HG03442 (cell line): ENCODE measurements at regions not wholly inside any gene's neighbourhood (a gene's known extent, or its start where the extent isn't known, plus 50 kb on each side); places are given as distances from the start of the nearest gene placed in this dataset.

Experiments
- ATAC-seq: cut with Tn5 transposase; IDR thresholded peaks from one replicate; pipeline ENCODE4 v1.9.1; 2021; ENCODE audit warnings: mild to moderate bottlenecking, moderate library complexity; ENCODE audit not compliant: unreplicated experiment

DNA sequence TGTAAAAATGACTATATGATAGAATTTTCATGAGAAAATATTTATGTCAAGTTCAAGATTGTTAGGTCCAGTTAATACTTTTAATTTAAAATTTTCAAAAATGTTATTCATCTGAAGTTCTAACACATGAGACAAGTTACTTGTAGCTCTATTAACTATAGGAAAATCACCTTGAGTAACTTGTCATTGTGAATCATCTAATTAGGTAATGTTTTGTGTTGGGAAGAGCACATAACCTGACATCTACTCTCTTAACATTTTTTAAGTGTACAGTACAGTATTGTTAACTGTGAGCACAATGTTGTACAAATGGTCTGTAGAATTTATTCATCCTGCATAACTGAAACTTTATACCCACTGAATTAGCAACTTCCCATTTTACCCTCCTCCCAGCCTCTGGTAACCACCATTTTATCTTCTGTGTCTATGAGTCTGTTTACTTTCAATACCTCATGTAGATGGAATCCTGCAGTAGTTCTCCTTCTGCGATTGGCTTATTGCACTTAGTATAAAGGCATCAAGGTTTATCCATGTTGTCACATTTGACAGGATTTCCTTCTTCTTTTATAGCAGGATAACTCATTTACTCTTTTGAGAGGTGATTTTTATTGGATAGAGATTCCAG is 54.6 kb downstream of the ARL4A start:
- no peak for ATAC-seq

DNA sequence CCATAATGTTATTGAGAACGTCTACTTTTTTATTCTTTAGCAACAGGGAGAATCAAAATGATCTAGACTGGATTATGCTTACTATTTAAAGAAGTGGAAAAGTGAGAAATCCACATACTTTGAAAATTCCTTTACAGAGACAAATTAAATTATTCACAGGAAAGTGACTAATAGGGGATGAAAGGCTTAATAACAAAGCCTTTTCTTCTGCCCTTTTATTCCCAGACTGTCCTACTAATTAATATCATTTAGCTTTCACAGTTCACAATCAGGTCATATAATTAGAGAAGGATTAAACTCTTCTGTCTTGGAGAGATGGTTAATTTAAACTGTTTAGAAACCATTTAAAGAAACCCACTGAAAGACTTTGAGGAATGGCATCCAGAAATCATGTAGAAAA is 58.8 kb downstream of the ARL4A start:
- no peak for ATAC-seq

DNA sequence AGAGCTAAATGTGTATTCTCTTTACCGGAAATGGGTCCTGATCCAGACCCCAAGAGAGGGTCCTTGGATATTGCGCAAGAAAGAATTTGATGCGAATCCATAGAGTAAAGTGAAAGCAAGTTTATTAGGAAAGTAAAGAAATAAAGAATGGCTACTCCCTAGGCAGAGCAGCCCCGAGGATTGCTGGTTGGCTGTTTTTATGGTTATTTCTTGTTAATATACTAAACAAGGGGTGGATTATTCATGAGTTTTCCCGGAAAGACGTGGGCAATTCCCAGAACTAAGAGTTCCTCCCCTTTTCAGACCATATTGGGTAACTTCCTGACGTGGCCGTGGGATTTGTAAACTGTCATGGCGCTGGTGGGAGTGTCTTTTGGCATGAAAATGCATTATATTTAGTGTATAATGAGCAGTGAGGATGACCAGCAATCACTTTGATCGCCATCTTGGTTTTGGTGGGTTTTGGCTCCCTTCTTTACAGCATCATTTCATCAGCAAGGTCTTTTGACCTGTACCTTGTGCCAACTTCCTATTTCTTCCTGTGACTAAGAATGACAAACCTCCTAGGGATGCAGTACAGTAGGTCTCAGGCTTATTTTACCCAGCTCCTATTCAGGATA is 60.4 kb downstream of the ARL4A start:
- ATAC-seq: no peak

DNA sequence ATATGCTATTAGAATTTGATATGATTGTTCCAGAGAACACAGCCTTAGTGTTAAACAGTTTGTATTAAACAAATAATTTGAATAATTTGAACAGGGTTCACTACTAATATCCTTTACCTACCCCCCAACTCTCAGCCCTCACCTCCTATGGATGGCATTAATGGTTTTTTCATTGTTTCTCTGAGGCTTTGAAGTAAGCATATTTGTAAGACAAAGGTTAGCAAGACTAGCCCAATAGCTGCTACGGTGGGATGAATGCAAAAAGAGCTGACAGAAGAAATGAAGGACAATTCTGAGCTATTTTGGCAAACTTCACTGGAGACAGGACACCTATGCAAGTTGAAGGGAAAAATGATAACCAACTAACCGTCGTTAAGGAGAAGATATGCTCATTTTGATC is 61.6 kb downstream of the ARL4A start:
- no peak for ATAC-seq

DNA sequence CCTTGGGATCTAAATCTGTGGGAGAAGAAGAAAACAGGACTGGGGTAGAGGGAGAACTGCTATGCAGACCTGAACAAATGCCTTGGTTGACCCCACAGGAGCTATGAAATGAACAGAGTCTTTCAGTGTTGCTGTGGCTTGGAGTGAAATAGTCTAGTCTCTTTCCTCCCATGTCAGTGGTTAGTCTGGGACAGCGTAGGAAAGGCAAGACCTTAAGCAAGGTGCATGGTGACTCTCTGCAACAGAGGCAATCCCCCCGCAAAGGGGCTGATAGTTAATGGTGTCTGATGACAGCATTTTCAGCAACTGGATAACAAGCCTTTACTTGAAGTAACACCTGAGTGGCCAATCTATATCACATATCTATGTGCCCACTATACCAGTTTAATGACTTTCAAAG is 62.3 kb downstream of the ARL4A start:
- no peak for ATAC-seq

DNA sequence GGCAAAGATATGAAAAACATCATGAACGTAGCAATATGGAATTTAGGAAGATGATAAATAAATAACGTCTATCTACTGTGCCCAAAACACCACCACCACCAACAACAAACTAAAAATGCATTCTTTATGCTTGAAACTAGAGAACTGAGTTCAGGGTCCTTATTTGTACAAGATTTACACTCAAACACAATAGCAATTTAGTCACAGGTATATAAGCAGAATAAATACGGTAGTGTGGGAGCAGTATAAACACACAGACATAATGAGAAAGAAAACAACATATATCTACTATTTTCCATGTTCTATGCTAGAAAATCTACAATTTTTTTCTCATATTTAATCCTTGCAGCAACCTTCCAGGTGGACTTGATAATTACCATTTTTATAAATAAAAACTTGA is 64.3 kb downstream of the ARL4A start:
- ATAC-seq: no peak

DNA sequence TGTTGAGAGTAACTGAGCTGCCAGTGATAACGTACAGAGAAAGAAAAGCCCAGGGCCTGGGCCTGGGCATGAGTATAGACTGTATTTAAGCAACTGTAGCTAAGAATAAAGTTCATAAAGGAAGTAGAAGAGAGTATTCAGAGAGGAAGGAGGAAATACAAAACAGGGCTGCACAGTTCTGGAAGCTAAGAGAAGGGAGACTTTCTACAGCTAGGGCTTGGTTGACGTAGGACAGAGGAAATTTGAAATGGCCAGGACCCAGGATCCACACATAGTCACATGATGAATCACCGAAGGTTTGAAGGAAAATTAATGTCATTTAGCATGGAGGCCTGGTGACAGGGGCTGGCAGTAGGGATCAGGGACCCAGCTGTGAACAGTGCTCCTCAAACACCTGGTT is 66.7 kb downstream of the ARL4A start:
- no peak for ATAC-seq

GRCh38 chr7:12756821-12757220 is 69.4 kb downstream of the ARL4A start:
- no peak for ATAC-seq

DNA sequence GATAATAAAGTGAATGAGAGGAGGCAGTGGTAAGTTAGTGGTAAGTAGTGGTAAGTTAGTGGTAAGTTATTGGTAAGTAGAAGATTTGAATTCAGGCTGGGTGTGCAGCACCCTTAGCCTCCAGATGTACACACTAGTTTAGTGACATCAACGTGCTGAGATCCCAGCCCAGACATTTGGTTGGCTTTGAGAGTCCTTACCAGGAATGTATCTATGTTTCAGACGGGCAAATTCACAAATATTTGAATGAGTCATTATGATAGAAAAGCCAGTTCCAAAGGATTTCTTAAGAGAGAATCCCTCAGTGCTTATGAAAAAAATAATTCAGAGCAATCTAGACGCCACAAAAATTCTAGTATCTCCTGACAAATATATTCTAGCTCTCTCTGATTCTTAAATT is 70.0 kb downstream of the ARL4A start:
- no peak for ATAC-seq

GRCh38 chr7:12759151-12759550 is 71.7 kb downstream of the ARL4A start:
- no peak for ATAC-seq

DNA sequence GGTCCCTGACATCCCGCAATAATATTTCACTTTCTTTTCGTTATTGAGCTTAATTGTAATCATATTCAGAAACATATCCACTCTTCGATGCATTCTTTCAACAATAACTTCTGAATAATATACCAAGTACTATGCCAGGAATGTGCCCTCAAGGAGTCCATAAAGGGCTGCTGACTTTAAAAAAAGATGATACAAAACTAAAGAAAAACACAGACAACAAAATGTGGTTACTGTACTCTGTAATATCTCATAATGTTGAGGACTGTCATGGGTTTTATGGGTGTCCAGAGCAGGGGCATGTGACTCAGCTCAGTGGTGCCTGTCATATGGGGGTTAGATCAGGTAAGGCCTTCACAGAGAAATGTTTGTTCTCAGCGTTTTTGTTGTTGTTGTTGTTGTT is 73.7 kb downstream of the ARL4A start:
- ATAC-seq: no peak

- no peak for ATAC-seq
These were observed 74.3 kb downstream of the ARL4A start for GRCh38 chr7:12761691-12762090.

DNA sequence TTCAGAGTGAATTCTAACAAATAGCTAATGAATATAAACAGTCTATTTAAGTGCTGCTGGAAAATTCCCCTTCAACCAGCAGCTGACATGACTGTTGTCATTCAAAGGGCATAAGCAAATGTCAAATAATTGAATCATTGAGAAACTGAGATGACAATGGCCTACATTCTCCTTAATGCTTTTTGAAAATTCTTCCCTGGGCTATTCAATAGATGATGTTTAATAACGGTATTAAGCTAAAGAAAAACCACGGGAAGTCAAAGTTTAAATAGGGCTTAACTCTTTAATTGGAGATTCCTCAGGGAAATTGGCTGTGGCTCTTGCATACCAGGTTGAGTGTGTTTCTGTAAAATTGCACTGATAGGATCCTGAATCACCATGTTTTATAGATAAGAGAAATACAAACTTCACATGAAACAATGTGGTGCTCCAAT is 77.0 kb downstream of the ARL4A start:
- no peak for ATAC-seq

DNA sequence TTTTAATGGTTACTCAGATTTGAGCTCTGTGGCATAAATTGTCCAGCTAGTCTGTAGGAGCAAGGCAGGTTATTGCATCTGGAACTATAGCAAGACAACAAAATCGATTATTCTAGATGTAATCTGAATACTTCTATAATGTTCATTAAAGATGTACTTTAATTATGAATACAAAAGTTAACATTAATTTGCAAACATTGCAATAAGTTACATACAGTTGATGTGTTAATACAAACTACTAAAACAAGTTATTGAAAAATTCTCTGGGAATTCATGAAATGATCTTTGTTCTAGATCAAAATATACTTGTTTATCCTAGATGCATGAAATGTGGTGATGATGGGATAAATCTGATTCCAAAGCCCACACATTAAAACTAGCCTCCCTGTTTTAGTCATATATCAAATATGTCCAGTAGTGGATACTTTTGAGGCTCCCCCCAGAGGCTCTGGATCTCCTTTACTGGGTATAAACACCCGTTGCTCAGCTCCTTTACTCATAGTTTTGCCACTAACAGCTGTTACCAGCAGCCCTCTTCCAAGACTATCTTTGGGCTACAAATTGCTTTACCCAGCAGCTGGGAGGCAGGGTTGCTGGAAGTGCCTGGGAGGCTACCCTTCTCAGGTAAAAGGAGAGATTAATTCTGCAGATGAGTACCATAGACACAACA is 78.1 kb downstream of the ARL4A start:
- ATAC-seq: no peak

DNA sequence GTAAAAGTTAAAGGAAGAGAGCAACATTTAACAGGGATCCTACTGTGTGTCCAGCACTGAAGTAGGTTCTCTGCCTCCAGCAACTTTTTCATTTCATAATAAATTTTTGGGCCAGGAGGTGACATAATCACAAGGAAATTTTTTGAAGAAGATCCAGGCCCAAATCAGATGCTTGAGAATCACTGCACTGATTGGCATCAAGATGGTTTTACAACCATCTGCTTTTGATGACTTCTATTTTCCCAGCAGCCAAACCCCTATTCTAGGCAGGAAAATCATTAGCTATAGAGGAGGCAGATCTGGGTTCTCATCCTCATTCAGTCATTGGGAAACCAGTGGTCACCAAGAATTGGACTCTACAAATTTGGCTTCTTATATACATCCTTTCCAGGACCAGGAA is 79.0 kb downstream of the ARL4A start:
- ATAC-seq: no peak

DNA sequence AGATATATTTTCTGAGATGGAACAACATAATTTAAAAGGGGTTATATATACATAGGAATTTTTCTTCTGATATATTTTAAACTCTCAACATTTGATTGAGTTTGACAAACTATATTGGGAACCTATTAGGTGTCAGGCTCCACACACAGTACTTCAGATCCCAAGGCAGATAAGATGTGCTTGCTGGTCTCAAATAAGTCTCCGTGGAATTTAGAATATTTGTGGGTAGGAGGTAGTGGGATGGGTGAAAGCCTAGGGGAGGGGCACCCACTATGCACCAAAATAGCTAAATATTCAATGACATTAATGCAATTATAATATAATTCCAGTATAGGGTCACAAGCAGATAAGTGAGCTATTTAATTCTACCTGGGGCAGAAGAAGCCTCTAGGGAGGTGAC is 81.5 kb downstream of the ARL4A start:
- no peak for ATAC-seq

- no peak for ATAC-seq
These were observed 82.0 kb downstream of the ARL4A start for GRCh38 chr7:12769444-12769843.

- ATAC-seq: no peak
These were observed 83.0 kb downstream of the ARL4A start for GRCh38 chr7:12770227-12770975.

DNA sequence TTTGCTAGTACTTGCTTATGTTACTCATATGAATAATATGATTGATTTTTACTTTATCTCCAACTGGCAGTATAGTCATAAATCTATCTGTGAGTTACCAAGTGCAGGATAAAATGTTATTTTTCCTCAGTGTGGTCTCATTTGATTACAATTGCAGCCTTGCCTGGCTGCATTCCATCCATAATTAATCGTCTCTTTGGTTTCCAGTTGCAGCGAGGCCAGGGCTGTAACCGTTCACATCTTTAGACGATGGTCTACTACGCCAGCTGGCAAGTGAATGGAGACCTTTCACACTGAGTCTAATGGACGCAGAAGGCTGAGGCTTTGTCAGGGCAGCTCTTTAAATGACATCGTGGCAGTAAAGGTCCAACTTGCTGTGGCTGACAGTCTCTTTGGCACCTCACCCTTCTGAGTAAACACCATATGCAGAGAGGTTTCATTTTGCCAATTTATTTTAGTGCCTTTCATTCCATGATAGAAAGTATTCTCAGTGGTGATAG is 84.0 kb downstream of the ARL4A start:
- ATAC-seq: no peak

DNA sequence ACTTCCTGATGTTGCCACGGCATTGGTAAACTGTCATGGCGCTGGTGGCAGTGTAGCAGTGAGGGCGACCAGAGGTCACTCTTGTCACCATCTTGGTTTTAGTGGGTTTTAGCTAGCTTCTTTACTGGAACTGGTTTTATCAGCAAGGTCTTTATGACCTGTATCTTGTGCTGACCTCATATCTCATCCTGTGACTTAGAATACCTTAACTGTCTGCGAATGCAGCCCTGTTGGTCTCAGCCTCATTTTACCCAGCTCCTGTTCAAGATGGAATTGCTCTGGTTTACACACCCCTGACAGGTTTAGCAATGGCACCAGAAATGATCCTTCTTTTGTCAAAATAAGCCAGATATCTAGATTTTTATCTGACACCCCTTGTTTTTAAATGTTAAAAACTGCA is 85.3 kb downstream of the ARL4A start:
- ATAC-seq: no peak

GRCh38 chr7:12777257-12777656 is 89.8 kb downstream of the ARL4A start:
- ATAC-seq: no peak

GRCh38 chr7:12779947-12780346 is 92.5 kb downstream of the ARL4A start:
- no peak for ATAC-seq
